ENCODE measurements at regions not wholly inside any gene's neighbourhood (a gene's known extent, or its start where the extent isn't known, plus 50 kb on each side); places are given as distances from the start of the nearest gene placed in this dataset.

DNA sequence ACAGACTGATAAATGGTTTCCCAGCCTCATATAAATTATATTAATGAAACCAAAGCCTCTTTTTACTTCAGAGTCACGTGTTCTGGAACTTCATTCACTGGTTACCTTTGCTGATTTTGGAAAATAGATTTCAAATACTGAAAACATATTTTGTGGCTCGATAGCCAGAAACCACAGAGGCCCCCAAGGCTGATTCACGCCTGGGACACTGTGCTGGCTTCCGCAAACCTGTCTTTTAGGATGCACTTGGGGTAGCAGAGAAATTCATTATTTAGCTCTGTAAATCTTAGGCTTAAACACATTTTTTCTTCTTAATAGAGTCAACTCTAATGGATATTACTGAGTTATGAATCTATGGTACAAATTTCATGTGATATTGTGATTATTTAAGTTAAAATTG, 90.7 kb upstream of the TMEM18 start:
- TF ChIP-seq, protein P1, sequence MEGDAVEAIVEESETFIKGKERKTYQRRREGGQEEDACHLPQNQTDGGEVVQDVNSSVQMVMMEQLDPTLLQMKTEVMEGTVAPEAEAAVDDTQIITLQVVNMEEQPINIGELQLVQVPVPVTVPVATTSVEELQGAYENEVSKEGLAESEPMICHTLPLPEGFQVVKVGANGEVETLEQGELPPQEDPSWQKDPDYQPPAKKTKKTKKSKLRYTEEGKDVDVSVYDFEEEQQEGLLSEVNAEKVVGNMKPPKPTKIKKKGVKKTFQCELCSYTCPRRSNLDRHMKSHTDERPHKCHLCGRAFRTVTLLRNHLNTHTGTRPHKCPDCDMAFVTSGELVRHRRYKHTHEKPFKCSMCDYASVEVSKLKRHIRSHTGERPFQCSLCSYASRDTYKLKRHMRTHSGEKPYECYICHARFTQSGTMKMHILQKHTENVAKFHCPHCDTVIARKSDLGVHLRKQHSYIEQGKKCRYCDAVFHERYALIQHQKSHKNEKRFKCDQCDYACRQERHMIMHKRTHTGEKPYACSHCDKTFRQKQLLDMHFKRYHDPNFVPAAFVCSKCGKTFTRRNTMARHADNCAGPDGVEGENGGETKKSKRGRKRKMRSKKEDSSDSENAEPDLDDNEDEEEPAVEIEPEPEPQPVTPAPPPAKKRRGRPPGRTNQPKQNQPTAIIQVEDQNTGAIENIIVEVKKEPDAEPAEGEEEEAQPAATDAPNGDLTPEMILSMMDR (IDR thresholded peaks at IDR 0.05; ENCODE audit: low read depth, low read length) = no peak
- no peak for DNase-seq (ENCODE audit: low read depth in 2 of 2)
- no peak overlapping the region for H3K4me3 ChIP-seq (replicated peaks in 1 of 2; ENCODE audit: low read depth in 2 of 2, low read length in 2 of 2)

DNA sequence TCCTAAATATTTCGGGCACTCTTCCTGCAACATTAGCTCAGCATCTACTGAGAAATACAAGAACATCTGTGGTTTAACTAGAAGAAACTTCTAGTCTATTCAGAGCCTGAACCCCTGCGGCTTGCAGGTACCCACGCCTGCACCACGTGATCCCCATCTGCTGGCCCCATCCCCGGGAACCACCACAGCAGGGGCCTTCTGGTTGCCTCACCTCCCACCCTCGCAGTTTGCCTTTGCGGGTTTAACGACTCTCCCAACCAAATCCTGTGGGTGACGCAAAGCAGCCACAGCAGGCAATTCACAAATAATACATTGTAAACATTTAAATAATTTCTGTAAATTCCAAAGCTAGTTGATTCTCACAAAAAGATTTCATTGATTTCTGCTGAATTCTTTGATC, 90.2 kb upstream of the TMEM18 start:
- TF ChIP-seq, protein P1 (IDR thresholded peaks at IDR 0.05; ENCODE audit: low read depth, low read length) = no peak
- DNase-seq (ENCODE audit: low read depth in 2 of 2) = no peak
- no peak overlapping the region for H3K4me3 ChIP-seq (replicated peaks in 1 of 2; ENCODE audit: low read depth in 2 of 2, low read length in 2 of 2)

DNA sequence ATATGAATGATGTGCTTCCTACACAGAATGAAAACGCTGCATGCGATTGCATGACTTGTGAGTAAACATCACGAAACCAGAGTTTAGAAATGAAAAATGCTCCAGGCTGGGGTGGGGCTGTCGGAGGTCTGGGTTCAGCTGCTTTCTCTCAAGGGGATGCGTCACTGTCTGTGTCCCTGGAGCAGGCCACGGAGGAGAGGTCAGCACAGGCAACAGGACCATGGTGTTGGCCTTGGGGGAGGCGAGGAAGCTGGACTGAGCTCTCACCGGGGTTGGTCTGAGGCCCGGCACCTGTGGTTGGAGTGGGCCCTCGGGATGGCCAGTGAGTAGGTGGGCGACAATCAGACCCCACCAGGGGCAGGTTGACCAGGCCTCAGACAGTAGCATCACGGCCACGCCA, 89.0 kb upstream of the TMEM18 start:
- no peak overlapping the region for H3K4me3 ChIP-seq (replicated peaks in 1 of 2; ENCODE audit: low read depth in 2 of 2, low read length in 2 of 2)
- TF ChIP-seq, protein P1 (IDR thresholded peaks at IDR 0.05; ENCODE audit: low read depth, low read length) = no peak
- DNase-seq (ENCODE audit: low read depth in 2 of 2) = no peak

DNA sequence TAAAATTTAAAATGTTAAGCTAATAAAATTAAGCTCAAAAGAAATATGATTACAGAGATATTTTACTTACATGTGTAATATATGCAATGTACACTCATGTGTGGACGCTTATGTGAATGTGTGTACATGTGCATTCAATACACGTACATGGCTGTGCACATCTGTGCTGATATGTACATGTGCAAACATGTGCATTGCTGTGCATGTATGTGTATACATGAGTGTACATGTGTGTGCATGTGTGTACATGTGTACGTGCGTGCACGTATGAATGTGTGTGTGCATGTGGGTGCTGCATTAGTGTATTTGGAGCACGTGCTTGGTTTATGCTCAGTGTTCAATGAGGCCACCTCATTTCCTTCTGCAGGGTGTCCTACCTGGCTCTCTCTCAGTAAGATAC, 88.2 kb upstream of the TMEM18 start:
- no peak overlapping the region for H3K4me3 ChIP-seq (replicated peaks in 1 of 2; ENCODE audit: low read depth in 2 of 2, low read length in 2 of 2)
- no peak for DNase-seq (ENCODE audit: low read depth in 2 of 2)
- TF ChIP-seq, protein P1 (IDR thresholded peaks at IDR 0.05; ENCODE audit: low read depth, low read length) = no peak

DNA sequence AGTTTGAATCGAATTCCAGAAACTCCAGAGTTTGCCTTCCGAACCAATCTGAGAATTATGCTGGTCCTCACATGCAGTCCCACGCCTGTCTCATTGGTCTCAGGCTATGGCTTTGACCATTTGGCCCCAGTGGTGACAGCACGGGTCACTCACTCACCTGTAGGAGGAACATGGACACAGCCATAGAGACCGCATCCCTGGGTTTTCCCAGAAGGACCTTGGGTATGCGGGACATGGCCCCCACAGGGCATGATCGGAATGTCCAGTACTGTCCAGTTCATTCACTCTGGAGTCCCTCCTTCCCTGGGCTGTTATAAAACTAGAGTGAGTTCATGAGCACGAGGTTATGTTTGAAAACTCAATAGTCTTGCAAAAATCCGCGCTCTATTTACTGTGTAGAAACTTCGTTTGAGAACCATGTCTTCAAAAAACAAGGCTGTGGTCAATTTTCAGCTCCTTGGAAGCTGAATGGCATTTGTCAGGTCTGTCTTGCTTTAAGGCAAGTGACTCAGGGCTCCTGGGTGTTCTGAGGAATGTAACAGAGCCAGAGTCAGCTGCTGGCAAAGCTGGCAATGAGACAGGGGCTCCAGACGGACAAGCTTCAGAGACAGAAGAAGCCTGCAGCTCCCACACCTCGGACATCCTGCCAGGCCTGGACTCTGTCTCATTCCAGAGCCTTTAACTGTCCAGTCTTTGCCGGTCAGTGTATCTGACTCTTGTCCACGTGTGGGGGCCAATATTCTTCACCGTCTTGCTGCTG, 86.7 kb upstream of the TMEM18 start:
- no peak overlapping the region for H3K4me3 ChIP-seq (replicated peaks in 1 of 2; ENCODE audit: low read depth in 2 of 2, low read length in 2 of 2)
- TF ChIP-seq, protein P1 (IDR thresholded peaks at IDR 0.05; ENCODE audit: low read depth, low read length) = no peak
- no peak for DNase-seq (ENCODE audit: low read depth in 2 of 2)

DNA sequence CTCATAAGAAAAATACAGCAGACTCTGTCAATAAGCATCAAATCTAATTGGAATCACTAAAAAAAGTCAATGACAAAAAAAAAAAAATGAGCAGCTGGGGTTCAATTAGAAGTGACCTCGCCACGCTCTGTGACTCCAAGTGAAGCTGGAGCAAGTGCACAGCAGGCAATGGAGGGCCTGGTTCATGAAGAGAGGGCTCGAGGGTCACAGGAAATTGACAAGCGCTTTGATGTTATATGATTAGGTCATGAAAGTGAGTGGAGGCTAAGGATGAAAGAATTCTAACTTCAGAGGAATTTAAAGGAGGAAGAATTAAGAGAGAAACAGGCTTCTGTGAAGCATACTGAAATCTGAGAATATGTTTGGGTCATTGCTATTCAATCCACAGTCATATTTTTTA, 85.4 kb upstream of the TMEM18 start:
- no peak overlapping the region for H3K4me3 ChIP-seq (replicated peaks in 1 of 2; ENCODE audit: low read depth in 2 of 2, low read length in 2 of 2)
- TF ChIP-seq, protein P1 (IDR thresholded peaks at IDR 0.05; ENCODE audit: low read depth, low read length) = no peak
- no peak for DNase-seq (ENCODE audit: low read depth in 2 of 2)

DNA sequence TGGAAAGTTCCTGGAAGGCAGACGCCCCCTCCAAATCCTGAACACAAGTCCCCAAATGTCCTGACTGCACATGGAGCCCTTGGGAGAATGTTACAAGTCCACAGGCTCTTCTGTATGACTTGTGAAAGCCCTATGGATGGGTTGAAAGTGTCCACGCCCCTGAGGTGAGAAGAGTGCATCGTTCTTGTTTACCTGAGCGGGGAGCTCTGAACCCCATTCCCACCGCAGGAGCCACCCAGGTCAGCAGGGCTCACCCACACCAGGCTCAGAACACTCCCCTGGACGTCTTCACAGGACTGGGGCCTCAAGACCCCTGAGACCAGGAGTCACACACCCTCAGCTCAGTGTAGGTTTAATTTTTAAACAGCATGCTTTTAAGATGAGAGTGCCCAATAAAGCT, 84.2 kb upstream of the TMEM18 start:
- no peak for DNase-seq (ENCODE audit: low read depth in 2 of 2)
- no peak overlapping the region for H3K4me3 ChIP-seq (replicated peaks in 1 of 2; ENCODE audit: low read depth in 2 of 2, low read length in 2 of 2)
- TF ChIP-seq, protein P1 (IDR thresholded peaks at IDR 0.05; ENCODE audit: low read depth, low read length) = no peak

Data from cardiac fibroblast (primary cell).